Epithelial cell of prostate (primary cell): ENCODE measurements at regions not wholly inside any gene's neighbourhood (a gene's known extent, or its start where the extent isn't known, plus 50 kb on each side); places are given as distances from the start of the nearest gene placed in this dataset.

Experiments
- DNase-seq: peaks from one replicate; pipeline ENCODE4 v3.0.0-alpha.2; 2011; ENCODE audit warnings: low read depth, low spot score
- H3K27ac ChIP-seq: fragments of 450-650 bp; 2 replicates; pipeline ENCODE4 v1.5.1; 2017; ENCODE audit warnings: mild to moderate bottlenecking

- DNase-seq, result no peak
- no peak overlapping the region for H3K27ac ChIP-seq
Observed at GRCh38 chr1:98429965-98430443, 231.5 kb upstream of the SNX7 start.

- no peak for DNase-seq
- H3K27ac ChIP-seq, result no peak overlapping the region
Observed at GRCh38 chr1:98428864-98429263, 232.7 kb upstream of the SNX7 start.

GRCh38 chr1:98427664-98428063 lies 233.9 kb upstream of the SNX7 start:
- no peak overlapping the region for H3K27ac ChIP-seq
- DNase-seq, result no peak

DNA sequence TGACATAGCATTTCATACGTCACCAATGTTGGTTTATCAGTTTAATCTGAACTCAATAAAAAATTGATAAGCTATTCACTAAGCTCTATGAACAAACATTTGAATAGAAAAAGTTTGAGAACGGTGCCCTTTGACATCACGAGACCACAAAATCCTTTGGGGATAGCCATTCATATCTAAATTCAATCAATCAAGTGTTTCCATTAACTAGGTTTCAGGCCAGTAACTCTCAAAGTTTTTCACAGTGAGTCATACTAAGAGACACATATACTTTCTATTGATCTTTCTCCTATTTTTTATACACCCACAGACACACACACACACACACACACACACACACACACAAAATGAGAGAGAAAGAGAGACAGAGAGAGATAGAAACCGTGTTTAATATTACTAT lies 235.4 kb upstream of the SNX7 start:
- no peak overlapping the region for H3K27ac ChIP-seq
- DNase-seq, result no peak

DNA sequence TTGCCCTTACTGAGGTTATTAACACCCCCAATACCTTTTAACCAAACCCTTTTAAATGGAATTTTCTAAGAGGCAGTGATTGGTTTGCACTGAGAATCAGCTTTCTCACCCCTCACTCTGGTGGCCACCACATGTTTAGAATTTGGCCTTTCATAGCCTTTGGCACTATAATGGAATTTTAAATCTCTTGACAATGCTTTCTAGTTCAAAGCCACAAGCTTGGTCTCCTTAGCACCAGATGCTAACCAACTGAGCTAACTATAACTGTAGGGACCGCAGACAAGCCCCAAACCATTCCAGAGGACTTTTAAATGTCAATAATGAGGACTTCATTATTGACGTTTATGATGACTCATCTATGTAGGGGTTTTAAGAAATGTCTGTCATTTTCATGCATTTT lies 238.7 kb upstream of the SNX7 start:
- no peak overlapping the region for H3K27ac ChIP-seq
- DNase-seq, result no peak

DNA sequence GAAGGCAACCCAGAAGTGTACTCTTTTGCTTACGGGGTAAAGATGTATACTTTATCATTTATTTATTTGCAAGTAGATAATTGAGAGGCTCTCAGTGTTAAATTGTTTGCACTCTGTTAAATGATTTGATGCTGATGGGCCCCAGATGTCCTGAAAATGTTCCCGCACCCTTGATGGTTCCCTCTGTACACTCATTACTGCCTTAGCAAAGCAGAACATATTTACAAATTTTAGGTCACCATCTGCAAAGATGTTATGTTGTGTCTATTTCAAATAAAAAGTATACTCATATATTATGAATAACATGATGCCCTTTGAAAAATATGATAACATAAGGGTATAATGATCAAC lies 240.5 kb upstream of the SNX7 start:
- DNase-seq, result no peak
- no peak overlapping the region for H3K27ac ChIP-seq

DNA sequence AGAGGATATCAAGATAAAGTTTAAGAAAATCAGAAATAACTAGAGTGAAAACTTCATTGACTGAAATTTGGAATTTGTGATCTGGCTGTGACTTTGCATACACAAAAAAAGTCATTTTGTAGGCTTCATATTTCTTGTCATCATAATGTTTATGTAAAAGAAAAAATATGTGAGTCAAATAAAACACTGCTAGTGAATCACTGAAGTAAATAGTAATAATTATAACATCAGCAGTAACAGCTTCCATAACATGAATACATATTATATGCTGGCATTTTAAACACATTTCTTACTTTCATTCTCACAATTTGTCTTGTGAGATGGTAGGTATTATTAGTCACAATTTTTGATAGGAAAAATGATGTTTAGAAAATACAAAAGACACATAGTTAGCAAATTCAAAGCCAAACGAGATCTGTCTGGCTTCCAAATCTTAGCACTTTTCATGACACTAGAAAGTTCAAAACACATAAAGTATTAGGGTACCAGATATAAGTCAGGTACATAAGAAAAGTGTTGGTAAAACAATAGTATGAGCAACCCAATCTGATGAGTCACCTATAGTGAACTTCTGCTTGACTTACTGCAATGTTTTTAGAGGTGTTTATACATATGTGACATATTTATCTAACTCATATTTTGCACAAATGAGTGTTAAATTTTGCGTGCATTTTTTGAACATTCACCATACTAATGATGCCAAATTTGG lies 241.0 kb upstream of the SNX7 start:
- no peak for DNase-seq
- no peak overlapping the region for H3K27ac ChIP-seq

- no peak overlapping the region for H3K27ac ChIP-seq
- no peak for DNase-seq
Observed at GRCh38 chr1:98417820-98418219, 243.7 kb upstream of the SNX7 start.

GRCh38 chr1:98410082-98410481 lies 251.4 kb upstream of the SNX7 start:
- no peak for DNase-seq
- no peak overlapping the region for H3K27ac ChIP-seq

GRCh38 chr1:98406352-98407088 lies 255.0 kb upstream of the SNX7 start:
- no peak overlapping the region for H3K27ac ChIP-seq
- no peak for DNase-seq

GRCh38 chr1:98405581-98406074 lies 255.9 kb upstream of the SNX7 start:
- H3K27ac ChIP-seq, result no peak overlapping the region
- no peak for DNase-seq

GRCh38 chr1:98404866-98405265 lies 256.7 kb upstream of the SNX7 start:
- DNase-seq, result no peak
- no peak overlapping the region for H3K27ac ChIP-seq

GRCh38 chr1:98403963-98404480 lies 257.5 kb upstream of the SNX7 start:
- DNase-seq, result no peak
- H3K27ac ChIP-seq, result no peak overlapping the region

GRCh38 chr1:98402860-98403259 lies 258.7 kb upstream of the SNX7 start:
- H3K27ac ChIP-seq, result no peak overlapping the region
- no peak for DNase-seq

GRCh38 chr1:98400446-98400845 lies 261.1 kb upstream of the SNX7 start:
- no peak for DNase-seq
- no peak overlapping the region for H3K27ac ChIP-seq

- no peak overlapping the region for H3K27ac ChIP-seq
- no peak for DNase-seq
Observed at GRCh38 chr1:98399218-98399617, 262.3 kb upstream of the SNX7 start.

GRCh38 chr1:98398649-98399048 lies 262.9 kb upstream of the SNX7 start:
- H3K27ac ChIP-seq, result no peak overlapping the region
- no peak for DNase-seq

DNA sequence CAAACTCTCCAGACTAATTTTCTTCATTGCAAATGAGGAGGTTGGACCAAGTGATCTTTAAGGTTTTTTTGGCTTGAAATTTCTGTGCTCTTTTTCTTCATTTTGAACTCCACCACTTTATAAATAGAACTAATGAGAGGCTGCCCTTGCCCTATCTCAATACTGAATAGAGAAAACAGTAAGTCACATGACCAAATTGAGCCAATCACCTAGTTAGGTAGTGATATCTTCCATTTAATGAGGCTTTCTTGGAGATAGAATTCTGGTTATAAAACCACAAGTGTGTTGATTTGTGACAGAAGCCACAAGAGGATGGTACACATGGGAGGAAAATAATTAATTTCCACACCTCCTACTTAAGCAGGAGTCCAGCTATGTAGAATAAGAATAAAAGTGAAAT lies 263.4 kb upstream of the SNX7 start:
- no peak for DNase-seq

DNA sequence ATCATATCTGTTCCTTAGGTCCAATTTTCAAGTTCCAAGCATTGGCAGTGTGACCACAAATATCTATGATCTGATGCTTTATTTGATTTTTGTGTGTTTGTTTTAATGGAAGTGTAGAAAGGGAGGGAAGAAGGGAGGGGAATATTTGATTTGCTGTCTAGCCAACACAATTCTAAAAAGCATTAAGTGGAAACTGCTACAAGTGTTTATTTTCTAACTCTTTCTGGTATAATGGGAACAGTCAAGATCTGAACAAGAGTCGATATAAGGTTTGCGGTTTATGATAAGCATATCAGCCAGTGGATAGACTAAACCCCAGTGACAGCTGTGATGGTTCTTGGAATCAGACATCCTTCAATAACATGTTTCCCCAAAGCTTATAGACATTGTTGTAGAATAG lies 267.8 kb upstream of the SNX7 start:
- no peak for DNase-seq
- no peak overlapping the region for H3K27ac ChIP-seq

More for the DNA sequence above, 263.4 kb upstream of the SNX7 start:
- no peak overlapping the region for H3K27ac ChIP-seq

DNA sequence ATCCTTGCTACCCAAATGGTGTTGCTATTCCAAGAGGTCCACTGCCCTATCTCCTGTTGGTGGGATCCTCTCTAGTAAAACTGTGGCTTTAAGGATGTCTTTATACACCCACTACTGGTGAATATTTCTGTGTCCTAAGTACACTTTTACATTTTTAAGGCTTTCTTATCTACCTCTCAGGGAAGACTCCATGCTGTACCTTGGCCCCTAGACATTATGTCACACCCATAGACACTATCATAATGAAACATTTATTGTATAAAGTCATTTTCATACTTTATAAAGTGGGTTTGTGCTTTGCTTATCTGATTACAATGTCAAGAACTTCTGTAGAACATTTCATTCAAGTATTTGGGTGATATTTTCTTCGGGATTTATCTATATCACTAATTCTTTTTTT lies 270.3 kb upstream of the SNX7 start:
- H3K27ac ChIP-seq, result no peak overlapping the region
- DNase-seq, result no peak

GRCh38 chr1:98389809-98390208 lies 271.7 kb upstream of the SNX7 start:
- H3K27ac ChIP-seq, result peak overlapping the region; percentile 84
- no peak for DNase-seq

DNA sequence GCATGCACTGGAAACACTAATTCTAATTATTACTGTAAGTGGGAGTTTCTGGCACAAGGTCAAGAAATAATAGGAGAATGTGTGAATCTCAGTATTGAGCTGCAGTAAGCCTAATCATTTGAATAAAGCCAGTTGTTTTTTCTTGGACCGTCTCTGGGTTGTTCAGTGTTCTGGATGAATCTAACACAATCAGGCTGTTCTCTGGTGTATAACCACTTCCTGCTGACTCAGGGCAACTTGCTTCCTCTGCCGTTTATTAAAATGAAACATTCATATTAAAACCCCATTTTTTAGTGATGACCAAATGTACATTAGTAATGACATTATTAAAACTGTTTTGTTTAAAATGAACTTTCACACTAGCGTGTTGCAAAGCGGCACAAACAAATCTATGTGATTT lies 273.1 kb upstream of the SNX7 start:
- DNase-seq, result no peak
- peak overlapping the region; percentile 84 for H3K27ac ChIP-seq
